Esophagus squamous epithelium (tissue), 4 donors: ENCODE measurements at regions not wholly inside any gene's neighbourhood (a gene's known extent, or its start where the extent isn't known, plus 50 kb on each side); places are given as distances from the start of the nearest gene placed in this dataset.

Experiments used
- POLR2A ChIP-seq, 4 donors: fragments of 450-650 bp; IDR thresholded peaks; one replicate each; pipeline ENCODE4 v1.6.1; 2017; ENCODE audit warnings: antibody characterized with exemption in 4 of 4, mild to moderate bottlenecking in 4 of 4, moderate library complexity in 3 of 4
- TF ChIP-seq, protein P1 (sequence below), 6 experiments: fragments of 450-650 bp in 4 of 6; fragments of 200-600 bp in 2 of 6; sonication (generic) in 2 of 6; IDR thresholded peaks; one replicate each; pipeline ENCODE4 v1.5.1; 2016 to 2019; ENCODE audit warnings: antibody characterized with exemption in 6 of 6, mild to moderate bottlenecking in 4 of 6, moderate library complexity in 4 of 6

DNA sequence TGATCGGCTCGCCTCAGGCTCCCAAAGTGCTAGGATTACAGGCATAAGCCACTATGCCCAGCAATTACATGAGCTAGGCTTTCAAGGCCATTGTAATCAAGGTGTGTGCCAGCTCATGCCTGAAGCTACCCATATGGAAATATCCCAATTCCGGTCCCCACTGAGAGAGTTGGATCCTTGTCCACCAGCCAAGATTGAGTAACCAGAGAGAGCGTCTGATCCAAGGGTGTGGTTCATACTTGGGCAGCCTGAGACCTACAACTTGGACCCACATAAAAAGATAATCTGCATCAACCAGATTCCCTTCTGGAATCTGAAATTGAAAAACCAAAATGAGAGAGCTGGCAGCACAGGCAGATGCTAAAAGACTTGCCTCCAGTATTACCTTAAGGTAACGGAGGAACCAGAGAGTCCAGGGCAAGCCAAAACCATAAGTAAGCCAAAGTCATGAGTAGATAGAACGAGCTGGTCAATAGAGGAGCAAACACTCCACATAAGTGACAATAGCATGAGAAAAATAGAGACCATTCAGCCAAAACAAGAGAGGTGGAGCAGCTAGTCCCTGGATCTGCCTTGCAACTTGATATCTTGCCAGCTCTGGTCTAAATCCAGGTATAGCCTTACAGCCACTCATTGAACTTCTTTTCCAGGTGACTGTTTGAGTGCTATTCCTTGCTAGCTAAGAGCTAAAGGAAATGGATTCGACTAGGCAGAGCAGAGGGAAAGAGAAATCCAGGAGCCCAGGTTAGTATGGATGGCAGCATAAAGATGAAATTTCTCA, 63.8 kb upstream of the ATP1A1 start:
- TF ChIP-seq, protein P1, sequence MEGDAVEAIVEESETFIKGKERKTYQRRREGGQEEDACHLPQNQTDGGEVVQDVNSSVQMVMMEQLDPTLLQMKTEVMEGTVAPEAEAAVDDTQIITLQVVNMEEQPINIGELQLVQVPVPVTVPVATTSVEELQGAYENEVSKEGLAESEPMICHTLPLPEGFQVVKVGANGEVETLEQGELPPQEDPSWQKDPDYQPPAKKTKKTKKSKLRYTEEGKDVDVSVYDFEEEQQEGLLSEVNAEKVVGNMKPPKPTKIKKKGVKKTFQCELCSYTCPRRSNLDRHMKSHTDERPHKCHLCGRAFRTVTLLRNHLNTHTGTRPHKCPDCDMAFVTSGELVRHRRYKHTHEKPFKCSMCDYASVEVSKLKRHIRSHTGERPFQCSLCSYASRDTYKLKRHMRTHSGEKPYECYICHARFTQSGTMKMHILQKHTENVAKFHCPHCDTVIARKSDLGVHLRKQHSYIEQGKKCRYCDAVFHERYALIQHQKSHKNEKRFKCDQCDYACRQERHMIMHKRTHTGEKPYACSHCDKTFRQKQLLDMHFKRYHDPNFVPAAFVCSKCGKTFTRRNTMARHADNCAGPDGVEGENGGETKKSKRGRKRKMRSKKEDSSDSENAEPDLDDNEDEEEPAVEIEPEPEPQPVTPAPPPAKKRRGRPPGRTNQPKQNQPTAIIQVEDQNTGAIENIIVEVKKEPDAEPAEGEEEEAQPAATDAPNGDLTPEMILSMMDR (IDR thresholded peaks at IDR 0.05), result no peak
- TF ChIP-seq POLR2A (IDR thresholded peaks at IDR 0.05), result no peak
